DND-41 (cell line): ENCODE measurements at regions not wholly inside any gene's neighbourhood (a gene's known extent, or its start where the extent isn't known, plus 50 kb on each side); places are given as distances from the start of the nearest gene placed in this dataset.

Source experiments
- EZH2 ChIP-seq: IDR thresholded peaks from 3 replicates; pipeline ENCODE4 v1.6.1; 2012; ENCODE audit warnings: borderline replicate concordance, low read depth, mild to moderate bottlenecking, moderate library complexity, low read length, inconsistent platforms; ENCODE audit not compliant: severe bottlenecking
- TF ChIP-seq, protein P1 (sequence below): IDR thresholded peaks from 2 replicates; pipeline ENCODE4 v1.5.1; 2012; ENCODE audit warnings: borderline replicate concordance, low read length, moderate library complexity, mild to moderate bottlenecking; ENCODE audit not compliant: poor library complexity, severe bottlenecking; ENCODE audit errors: extremely low read depth

DNA sequence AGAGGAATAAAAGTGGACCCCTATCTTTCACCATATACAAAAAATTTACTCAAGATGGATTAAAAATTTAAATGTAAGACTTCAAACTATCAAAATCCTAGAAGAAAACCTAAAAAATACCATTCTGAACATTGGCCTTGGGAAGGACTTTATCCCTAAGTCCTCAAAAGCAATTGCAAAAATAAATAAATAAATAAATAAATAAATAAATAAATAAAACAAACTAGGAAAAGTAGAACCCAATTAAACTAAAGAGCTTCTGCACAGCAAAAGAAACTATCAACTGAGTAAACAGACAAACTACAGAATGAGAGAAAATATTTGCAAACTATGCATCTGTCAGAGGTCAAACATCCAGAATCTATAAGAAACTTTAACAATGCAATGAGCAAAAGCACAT lies 874.9 kb upstream of the PCDH20 start:
- TF ChIP-seq, protein P1, sequence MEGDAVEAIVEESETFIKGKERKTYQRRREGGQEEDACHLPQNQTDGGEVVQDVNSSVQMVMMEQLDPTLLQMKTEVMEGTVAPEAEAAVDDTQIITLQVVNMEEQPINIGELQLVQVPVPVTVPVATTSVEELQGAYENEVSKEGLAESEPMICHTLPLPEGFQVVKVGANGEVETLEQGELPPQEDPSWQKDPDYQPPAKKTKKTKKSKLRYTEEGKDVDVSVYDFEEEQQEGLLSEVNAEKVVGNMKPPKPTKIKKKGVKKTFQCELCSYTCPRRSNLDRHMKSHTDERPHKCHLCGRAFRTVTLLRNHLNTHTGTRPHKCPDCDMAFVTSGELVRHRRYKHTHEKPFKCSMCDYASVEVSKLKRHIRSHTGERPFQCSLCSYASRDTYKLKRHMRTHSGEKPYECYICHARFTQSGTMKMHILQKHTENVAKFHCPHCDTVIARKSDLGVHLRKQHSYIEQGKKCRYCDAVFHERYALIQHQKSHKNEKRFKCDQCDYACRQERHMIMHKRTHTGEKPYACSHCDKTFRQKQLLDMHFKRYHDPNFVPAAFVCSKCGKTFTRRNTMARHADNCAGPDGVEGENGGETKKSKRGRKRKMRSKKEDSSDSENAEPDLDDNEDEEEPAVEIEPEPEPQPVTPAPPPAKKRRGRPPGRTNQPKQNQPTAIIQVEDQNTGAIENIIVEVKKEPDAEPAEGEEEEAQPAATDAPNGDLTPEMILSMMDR: no peak
- no peak for TF ChIP-seq EZH2
